NCI-H510A (cell line): ENCODE measurements at regions not wholly inside any gene's neighbourhood (a gene's known extent, or its start where the extent isn't known, plus 50 kb on each side); places are given as distances from the start of the nearest gene placed in this dataset.

Source experiments
- DNase-seq: peaks from one replicate; lab custom pipeline; 2025; lab: John Stamatoyannopoulos, UW

DNA sequence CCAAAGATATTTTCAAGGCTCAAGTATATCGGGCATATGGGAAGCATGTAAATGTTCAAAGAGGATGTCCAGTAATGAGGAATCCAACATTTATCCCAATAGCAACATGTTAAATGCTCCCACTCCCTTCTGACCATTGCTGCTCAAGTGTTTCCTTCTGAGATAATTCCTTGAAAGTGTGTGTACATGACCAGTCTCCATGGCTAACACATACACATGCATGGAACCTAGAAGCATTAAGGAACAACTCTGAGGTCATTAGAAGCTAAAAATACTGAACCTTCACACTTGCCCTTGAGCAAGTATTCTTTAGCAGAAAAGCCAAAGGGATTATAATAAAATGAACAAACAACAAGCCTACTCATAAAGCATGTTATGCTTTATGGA lies 433.8 kb upstream of the TCF4 start:
- DNase-seq = no peak

GRCh38 chr18:56021136-56021808 lies 433.3 kb upstream of the TCF4 start:
- no peak for DNase-seq

DNA sequence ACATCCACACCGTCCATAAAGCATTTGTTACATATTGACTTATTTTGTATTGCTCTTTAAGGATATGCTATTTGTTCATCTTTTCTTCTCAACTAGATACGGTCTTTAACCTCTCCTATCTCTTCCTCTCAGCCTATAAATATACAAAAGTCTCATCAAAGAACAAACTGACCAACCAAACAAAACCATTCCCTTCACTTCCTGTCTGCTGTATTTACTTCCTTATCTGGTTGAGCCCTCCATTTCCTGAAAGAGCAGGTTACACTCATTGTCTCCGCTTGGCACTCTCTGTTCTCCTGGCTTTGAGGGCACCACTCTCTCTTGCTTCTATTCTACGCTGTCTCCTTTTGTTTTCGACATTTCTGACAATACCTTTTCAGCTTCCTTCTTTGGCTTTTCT lies 431.9 kb upstream of the TCF4 start:
- no peak for DNase-seq

GRCh38 chr18:56019156-56019555 lies 431.2 kb upstream of the TCF4 start:
- no peak for DNase-seq

DNA sequence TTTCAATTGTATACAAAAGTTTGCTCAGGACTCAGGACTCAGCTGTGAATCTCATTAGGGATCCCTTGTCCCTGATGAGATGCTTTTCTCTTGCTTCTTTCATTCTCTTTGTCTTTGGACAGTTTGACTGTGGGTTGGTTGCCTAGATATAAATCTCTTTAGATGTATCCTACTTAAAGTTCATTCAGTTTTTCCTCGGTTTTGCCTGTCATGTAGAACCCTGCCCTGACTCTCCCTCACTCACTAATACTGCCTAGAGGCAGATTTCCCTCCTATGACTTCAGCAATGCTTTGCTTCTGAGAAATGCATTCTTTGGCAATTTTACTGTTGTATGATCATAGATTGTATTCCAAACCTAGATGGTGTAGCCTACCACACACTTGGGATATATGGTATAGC lies 421.4 kb upstream of the TCF4 start:
- DNase-seq = no peak

DNA sequence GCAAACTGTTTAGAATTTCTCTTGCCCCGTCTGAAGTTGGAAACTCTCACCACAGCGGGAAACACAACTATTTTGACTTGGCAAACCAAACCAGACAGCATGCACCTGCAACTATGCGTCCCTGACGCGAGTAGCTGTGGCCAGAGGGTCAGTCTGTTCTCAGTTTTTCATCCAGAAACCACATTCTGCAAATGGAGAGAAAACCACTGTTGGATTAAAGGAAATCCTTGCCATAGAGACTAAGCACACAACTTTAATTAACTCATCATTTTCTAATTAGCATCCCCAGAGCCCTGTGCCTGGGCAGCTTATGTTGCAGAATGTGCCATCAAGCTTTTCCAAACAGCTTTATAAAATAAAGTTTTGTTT lies 415.7 kb upstream of the TCF4 start:
- no peak for DNase-seq

- DNase-seq = no peak
These were observed 415.2 kb upstream of the TCF4 start for GRCh38 chr18:56003009-56003719.

DNA sequence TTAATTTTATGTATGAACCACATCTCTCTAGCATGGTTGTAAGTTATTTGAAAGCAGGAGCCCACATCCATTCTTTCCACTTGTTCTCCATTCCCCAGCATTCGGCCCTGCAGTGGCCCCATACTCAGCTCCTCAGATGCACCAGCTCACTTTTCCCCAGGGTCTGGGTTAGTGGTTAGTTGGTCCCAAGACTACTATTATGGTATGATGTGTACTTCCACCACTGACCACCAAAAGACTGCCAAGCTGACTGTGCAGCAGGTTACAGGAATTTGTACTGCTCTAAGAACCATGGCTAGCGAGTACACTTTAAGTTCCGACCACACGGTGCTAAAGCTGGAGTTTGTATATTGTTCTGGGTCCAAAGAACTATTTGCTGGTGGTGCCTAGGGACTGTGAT lies 413.6 kb upstream of the TCF4 start:
- no peak for DNase-seq

GRCh38 chr18:56000041-56000440 lies 412.0 kb upstream of the TCF4 start:
- no peak for DNase-seq

DNA sequence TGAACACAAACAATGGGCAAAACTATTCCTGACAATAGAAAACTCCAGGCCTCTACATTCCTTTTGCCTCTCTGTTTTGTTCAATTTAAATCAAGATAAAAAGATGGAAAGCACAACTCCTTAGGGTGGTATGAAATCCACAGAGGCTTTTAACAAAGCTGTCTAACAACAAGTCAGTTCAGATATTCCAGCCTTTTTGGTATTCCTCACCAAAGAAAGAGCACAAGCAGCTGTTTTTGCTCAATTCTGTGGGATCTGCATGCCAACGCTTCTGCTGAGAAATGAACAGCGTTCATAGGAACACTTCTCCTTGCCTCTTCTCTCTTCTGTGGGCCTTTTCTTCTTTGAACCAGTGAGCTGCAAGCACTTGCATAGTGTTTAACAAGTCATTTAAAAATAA lies 411.6 kb upstream of the TCF4 start:
- no peak for DNase-seq

GRCh38 chr18:55998801-55999385 lies 410.9 kb upstream of the TCF4 start:
- no peak for DNase-seq

DNA sequence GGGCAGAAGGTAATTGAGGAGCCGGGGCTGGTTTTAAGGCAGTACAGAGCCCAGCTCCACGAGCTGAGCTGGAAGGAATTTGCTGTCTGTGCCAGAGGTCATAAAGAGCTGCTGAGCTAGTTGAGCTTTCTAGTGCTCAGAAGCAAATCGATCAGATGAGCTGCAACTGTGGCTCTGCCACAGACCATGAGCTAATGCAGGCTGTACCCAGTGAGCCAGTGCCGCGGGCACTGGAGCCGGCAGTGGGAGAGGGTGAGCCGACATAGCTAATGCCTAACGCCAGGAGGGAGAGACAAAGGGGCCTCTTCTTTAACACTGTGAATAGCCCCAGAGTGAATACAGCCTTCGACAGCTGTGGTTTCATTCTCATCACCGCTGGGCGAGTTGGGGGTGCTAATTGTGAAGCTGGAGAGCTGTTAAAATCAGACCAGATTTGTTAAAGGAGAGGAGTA lies 410.1 kb upstream of the TCF4 start:
- no peak for DNase-seq

GRCh38 chr18:55997151-55997561 lies 409.2 kb upstream of the TCF4 start:
- DNase-seq = no peak

GRCh38 chr18:55996717-55997116 lies 408.7 kb upstream of the TCF4 start:
- no peak for DNase-seq

GRCh38 chr18:55990186-55990585 lies 402.2 kb upstream of the TCF4 start:
- DNase-seq = no peak

GRCh38 chr18:55988537-55988936 lies 400.5 kb upstream of the TCF4 start:
- no peak for DNase-seq

- DNase-seq = no peak
These were observed 395.4 kb upstream of the TCF4 start for GRCh38 chr18:55983433-55983832.

DNA sequence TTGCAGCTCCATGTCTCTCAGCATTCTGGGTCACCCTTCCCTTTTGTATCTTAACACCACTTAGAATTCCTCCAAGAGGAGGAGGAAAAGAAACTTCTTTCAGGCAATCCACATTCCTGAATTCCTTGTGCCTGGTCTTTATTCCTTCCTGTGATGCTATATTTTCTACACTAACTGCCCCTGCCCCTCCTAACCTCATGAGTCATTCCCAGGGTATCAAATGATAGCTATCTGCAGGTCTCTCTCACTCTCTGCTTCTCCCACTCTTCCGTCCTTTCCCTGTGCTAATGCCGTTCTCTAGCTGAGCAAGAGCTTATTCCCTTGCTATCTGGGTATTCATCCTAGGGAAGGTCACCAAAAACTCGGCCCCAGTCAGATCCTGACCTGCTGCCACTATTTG lies 395.0 kb upstream of the TCF4 start:
- DNase-seq = no peak

DNA sequence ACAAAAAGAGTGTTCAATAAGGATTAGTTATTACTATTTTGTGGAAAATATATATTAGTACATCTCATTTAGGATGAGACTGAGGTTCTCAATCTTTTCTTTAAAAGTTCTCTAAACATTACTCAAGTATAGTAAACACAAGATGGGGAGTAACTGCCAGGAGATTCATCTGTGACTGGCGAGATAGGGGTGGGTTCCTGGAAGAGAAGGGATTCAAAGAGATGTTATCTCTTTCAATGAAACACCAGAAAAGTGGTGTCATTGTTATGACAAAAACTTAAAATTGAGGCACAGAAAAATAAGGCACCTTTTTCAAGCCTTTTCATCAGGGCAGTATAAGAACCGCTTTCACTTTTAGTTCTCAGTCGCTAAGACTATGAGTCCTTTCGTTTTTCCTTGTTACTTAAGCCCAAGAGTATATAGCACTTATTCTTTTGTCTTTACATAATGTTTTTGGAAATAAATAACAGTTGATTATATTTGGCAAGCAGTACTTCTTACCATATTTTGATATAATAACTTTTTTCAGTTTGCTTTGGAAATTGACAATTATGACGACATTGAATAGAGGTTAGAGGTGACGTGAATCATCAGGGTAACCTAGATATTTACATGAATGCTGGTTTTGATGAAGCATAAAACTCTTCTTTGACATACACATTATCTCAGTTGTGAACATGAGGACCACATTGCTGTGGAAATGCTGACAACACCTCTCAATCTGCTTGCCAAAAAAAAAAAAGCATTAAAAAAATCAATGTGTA lies 393.9 kb upstream of the TCF4 start:
- DNase-seq = no peak

DNA sequence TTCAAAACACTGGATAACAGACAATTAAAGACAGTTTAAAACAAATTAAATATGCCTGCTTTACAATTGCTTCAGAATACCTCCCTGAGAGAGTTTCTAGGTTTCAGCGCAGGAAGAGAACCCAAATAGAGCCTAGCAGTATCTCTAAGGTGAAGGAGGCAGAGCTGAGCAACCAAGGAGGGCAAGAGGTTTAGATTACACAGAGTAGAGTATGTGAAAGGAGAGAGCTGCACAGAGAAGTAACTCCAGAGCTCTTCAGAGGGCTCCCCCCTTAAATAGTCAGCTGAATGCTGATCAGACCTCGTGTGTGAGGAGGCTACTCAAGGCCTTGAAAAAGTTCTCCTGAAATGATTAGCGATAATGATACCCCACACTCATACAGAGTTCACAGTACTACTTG lies 386.5 kb upstream of the TCF4 start:
- no peak for DNase-seq

- no peak for DNase-seq
These were observed 380.6 kb upstream of the TCF4 start for GRCh38 chr18:55968550-55968949.

- DNase-seq = no peak
These were observed 379.0 kb upstream of the TCF4 start for GRCh38 chr18:55967019-55967418.

- no peak for DNase-seq
These were observed 376.2 kb upstream of the TCF4 start for GRCh38 chr18:55964171-55964570.
